GM19397 (cell line): ENCODE measurements at regions not wholly inside any gene's neighbourhood (a gene's known extent, or its start where the extent isn't known, plus 50 kb on each side); places are given as distances from the start of the nearest gene placed in this dataset.
"Not testable (repeated sequence)": the region's sequence is repeated elsewhere in the genome, so short reads cannot be mapped to it uniquely, and the experiment has no call there.

Source experiments
- ATAC-seq: cut with Tn5 transposase; IDR thresholded peaks from one replicate; pipeline ENCODE4 v1.9.1; 2021; ENCODE audit warnings: mild to moderate bottlenecking, moderate library complexity; ENCODE audit not compliant: unreplicated experiment

GRCh38 chr7:79965946-79966345 is 168.7 kb upstream of the GNAI1 start:
- no peak for ATAC-seq

GRCh38 chr7:79964463-79964862 is 170.2 kb upstream of the GNAI1 start:
- ATAC-seq = no peak

- ATAC-seq = no peak
Observed at GRCh38 chr7:79953130-79953529, 181.5 kb upstream of the GNAI1 start.

- ATAC-seq = no peak
Observed at GRCh38 chr7:79952399-79952798, 182.2 kb upstream of the GNAI1 start.

GRCh38 chr7:79951415-79951814 is 183.2 kb upstream of the GNAI1 start:
- ATAC-seq = no peak

GRCh38 chr7:79949778-79950177 is 184.9 kb upstream of the GNAI1 start:
- ATAC-seq = no peak

GRCh38 chr7:79936281-79936983 is 198.2 kb upstream of the GNAI1 start:
- no peak for ATAC-seq

GRCh38 chr7:79934727-79935126 is 199.9 kb upstream of the GNAI1 start:
- no peak for ATAC-seq

- ATAC-seq = no peak
Observed at GRCh38 chr7:79933144-79933543, 201.5 kb upstream of the GNAI1 start.

GRCh38 chr7:79930604-79931003 is 204.0 kb upstream of the GNAI1 start:
- ATAC-seq = no peak

GRCh38 chr7:79927116-79927515 is 207.5 kb upstream of the GNAI1 start:
- no peak for ATAC-seq

- no peak for ATAC-seq
Observed at GRCh38 chr7:79923953-79924352, 210.7 kb upstream of the GNAI1 start.

GRCh38 chr7:79922894-79923293 is 211.7 kb upstream of the GNAI1 start:
- no peak for ATAC-seq

GRCh38 chr7:79921976-79922375 is 212.7 kb upstream of the GNAI1 start:
- no peak for ATAC-seq

GRCh38 chr7:79918632-79919031 is 216.0 kb upstream of the GNAI1 start:
- ATAC-seq = not testable (repeated sequence)

GRCh38 chr7:79915346-79915745 is 219.3 kb upstream of the GNAI1 start:
- not testable (repeated sequence) for ATAC-seq

- ATAC-seq = no peak
Observed at GRCh38 chr7:79912213-79912633, 222.4 kb upstream of the GNAI1 start.

GRCh38 chr7:79911420-79911819 is 223.2 kb upstream of the GNAI1 start:
- ATAC-seq = no peak

- no peak for ATAC-seq
Observed at GRCh38 chr7:79909176-79909575, 225.5 kb upstream of the GNAI1 start.

- no peak for ATAC-seq
Observed at GRCh38 chr7:79897166-79897565, 237.5 kb upstream of the GNAI1 start.

GRCh38 chr7:79893991-79894390 is 240.6 kb upstream of the GNAI1 start:
- no peak for ATAC-seq

- no peak for ATAC-seq
Observed at GRCh38 chr7:79882922-79883321, 251.7 kb upstream of the GNAI1 start.

- ATAC-seq = no peak
Observed at GRCh38 chr7:79880312-79880711, 254.3 kb upstream of the GNAI1 start.
